Stomach (tissue), 8 donors: ENCODE measurements at regions not wholly inside any gene's neighbourhood (a gene's known extent, or its start where the extent isn't known, plus 50 kb on each side); places are given as distances from the start of the nearest gene placed in this dataset.

Source experiments
- DNase-seq, 2 donors: peaks; one replicate each; pipeline versions ENCODE4 v3.0.0 to v3.0.0-alpha.2; 2013 to 2019
- H3K27ac ChIP-seq, 5 donors: fragments of 200-600 bp in 4 of 5; sonication (generic) in 4 of 5; one replicate each; pipeline ENCODE4 v1.5.1; 2013 to 2019; ENCODE audit warnings: mild to moderate bottlenecking in 1 of 5, moderate library complexity in 1 of 5
- H3K27me3 ChIP-seq, 3 donors: fragments of 200-600 bp; sonication (generic); one replicate each; pipeline ENCODE4 v1.5.1; 2017 to 2019; ENCODE audit warnings: mixed run types in 1 of 3
- H3K36me3 ChIP-seq, 4 donors: fragments of 200-600 bp; sonication (generic); 1 replicate in 3 of 4; 2 replicates in 1 of 4; pipeline ENCODE4 v1.5.1; 2016 to 2019
- H3K4me1 ChIP-seq, 4 donors: fragments of 200-600 bp; sonication (generic); one replicate each; pipeline ENCODE4 v1.5.1; 2016 to 2019
- H3K4me3 ChIP-seq, 4 donors: fragments of 200-600 bp; sonication (generic) in 3 of 4; one replicate each; pipeline ENCODE4 v1.5.1; 2016 to 2019; ENCODE audit warnings: mild to moderate bottlenecking in 1 of 4
- H3K9me3 ChIP-seq, 4 donors: fragments of 200-600 bp; sonication (generic); one replicate each; pipeline ENCODE4 v1.5.1; 2016 to 2019
- EP300 ChIP-seq: sonication (generic); formaldehyde crosslinking; IDR thresholded peaks from one replicate; pipeline ENCODE4 v1.6.1; 2017; ENCODE audit warnings: antibody characterized with exemption
- POLR2A ChIP-seq, 4 donors: fragments of 450-650 bp; IDR thresholded peaks; one replicate each; pipeline ENCODE4 v1.6.1; 2016; ENCODE audit warnings: antibody characterized with exemption in 4 of 4, control low read depth in 2 of 4, mild to moderate bottlenecking in 1 of 4, moderate library complexity in 1 of 4
- POLR2AphosphoS5 ChIP-seq, 3 donors: sonication (generic); formaldehyde crosslinking; IDR thresholded peaks; one replicate each; pipeline ENCODE4 v1.6.1; 2016; ENCODE audit warnings: antibody characterized with exemption in 3 of 3
- WGBS, 5 donors: extraction: QIAGEN DNeasy Blood & Tissue Kit in 3 of 5; methylation state at CpG; one replicate each; pipeline versions ENCODE4 v1.1.5 to v1.1.7; 2013 to 2018; 5-methylcytosine and 5-hydroxymethylcytosine counted together
- intact Hi-C: fragments of 100-400 bp; cut with DNase I; formaldehyde crosslinking; loops from one replicate; pipeline ENCODE4 v1.15.1; 2023; ENCODE audit warnings: low total_unique reads
- TF ChIP-seq, protein P1 (sequence below), 7 experiments: fragments of 450-650 bp in 4 of 7; fragments of 200-600 bp in 3 of 7; sonication (generic) in 3 of 7; IDR thresholded peaks; one replicate each; pipeline ENCODE4 v1.5.1; 2016 to 2019; ENCODE audit warnings: antibody characterized with exemption in 7 of 7, control low read depth in 2 of 7, mild to moderate bottlenecking in 1 of 7
- donor health status: healthy with polysubstance abuse.
- donor health status: Bipolar disorder and iron deficiency.
- donor health status: healthy.

GRCh38 chrX:9317176-9317575 lies 147.7 kb upstream of the TBL1X start:
- TF ChIP-seq EP300, result no peak
- TF ChIP-seq, protein P1, sequence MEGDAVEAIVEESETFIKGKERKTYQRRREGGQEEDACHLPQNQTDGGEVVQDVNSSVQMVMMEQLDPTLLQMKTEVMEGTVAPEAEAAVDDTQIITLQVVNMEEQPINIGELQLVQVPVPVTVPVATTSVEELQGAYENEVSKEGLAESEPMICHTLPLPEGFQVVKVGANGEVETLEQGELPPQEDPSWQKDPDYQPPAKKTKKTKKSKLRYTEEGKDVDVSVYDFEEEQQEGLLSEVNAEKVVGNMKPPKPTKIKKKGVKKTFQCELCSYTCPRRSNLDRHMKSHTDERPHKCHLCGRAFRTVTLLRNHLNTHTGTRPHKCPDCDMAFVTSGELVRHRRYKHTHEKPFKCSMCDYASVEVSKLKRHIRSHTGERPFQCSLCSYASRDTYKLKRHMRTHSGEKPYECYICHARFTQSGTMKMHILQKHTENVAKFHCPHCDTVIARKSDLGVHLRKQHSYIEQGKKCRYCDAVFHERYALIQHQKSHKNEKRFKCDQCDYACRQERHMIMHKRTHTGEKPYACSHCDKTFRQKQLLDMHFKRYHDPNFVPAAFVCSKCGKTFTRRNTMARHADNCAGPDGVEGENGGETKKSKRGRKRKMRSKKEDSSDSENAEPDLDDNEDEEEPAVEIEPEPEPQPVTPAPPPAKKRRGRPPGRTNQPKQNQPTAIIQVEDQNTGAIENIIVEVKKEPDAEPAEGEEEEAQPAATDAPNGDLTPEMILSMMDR (IDR thresholded peaks at IDR 0.05), result no peak
- no peak for TF ChIP-seq POLR2AphosphoS5 (IDR thresholded peaks at IDR 0.05)
- TF ChIP-seq POLR2A (IDR thresholded peaks at IDR 0.05), result no peak
- Histone ChIP-seq H3K4me3 (no peak overlapping the region), H3K4me1 (no peaks in the 10 kb centered on the region), H3K9me3 (no peaks in the 10 kb centered on the region), H3K27ac (peak overlapping the region in 1 of 5 donors; percentile 70), H3K27me3 (no peaks in the 10 kb centered on the region), H3K36me3 (no peaks in the 10 kb centered on the region)
- intact Hi-C loops, result no loop called here
- no peak for DNase-seq
- WGBS, 5 donors, result 74 to 89% (median 76%) methylated on average over 6 to 7 of the region's 7 CpGs

DNA sequence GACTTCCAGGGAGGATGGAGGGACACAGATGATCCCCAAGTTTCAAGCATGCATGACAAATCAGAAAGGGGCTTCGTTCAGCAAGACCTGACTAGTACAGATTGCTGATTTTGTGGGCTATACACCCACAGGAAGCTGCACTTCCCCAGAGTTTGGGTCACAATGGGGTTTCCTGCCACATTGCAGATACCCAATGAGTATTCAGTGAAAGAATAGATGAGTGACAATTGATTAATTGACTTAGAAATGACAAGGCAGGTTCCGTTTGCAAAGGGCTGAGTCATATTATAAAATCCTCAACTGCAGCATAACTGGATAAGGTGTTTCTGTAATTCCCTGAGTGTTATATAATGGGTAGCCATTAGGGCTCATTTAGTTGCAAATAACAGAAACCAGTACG lies 146.6 kb upstream of the TBL1X start:
- Histone ChIP-seq H3K36me3 (no peaks in the 10 kb centered on the region), H3K9me3 (no peaks in the 10 kb centered on the region), H3K27me3 (no peaks in the 10 kb centered on the region), H3K4me3 (no peak overlapping the region), H3K27ac (no peak overlapping the region), H3K4me1 (no peaks in the 10 kb centered on the region)
- intact Hi-C loops, result no loop called here
- 44 to 54% (median 51%) methylated on average over 3 of the region's 3 CpGs for WGBS, 5 donors
- TF ChIP-seq POLR2AphosphoS5 (IDR thresholded peaks at IDR 0.05) (no peak), POLR2A (IDR thresholded peaks at IDR 0.05) (no peak), EP300 (no peak)
- TF ChIP-seq, protein P1 (IDR thresholded peaks at IDR 0.05), result no peak
- DNase-seq, result no peak

DNA sequence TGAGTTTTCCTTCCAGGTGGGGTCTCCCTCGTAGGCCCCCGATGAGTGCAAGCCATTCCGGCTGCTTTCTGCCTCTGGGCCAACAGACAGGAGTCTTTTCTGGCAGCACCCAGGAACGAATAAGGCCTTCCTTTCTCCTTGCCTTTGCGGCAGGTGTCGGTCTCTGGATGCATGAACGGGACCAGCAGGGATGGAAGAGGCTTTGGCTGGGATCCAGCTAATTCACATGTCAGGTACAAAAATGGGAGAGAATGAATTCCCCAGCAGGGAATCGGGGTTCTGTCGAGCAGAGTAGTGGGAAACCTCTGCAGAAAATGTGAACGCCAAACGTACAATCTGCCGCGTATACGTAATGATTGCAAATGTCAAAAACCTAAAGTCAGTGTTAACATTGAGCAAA lies 146.1 kb upstream of the TBL1X start:
- no peaks in the 10 kb centered on the region for H3K4me1 ChIP-seq
- H3K27me3 ChIP-seq, result no peaks in the 10 kb centered on the region
- 87 to 96% (median 95%) methylated on average over 14 of the region's 14 CpGs for WGBS, 5 donors
- H3K9me3 ChIP-seq, result no peaks in the 10 kb centered on the region
- no peak overlapping the region for H3K4me3 ChIP-seq
- no peaks in the 10 kb centered on the region for H3K36me3 ChIP-seq
- intact Hi-C loops, result no loop called here
- DNase-seq, result no peak
- no peak overlapping the region for H3K27ac ChIP-seq
- TF ChIP-seq POLR2AphosphoS5 (IDR thresholded peaks at IDR 0.05) (no peak), POLR2A (IDR thresholded peaks at IDR 0.05) (no peak)

- H3K27ac ChIP-seq, result no peak overlapping the region
- no peak for TF ChIP-seq POLR2AphosphoS5 (IDR thresholded peaks at IDR 0.05)
- no peak for TF ChIP-seq EP300
- TF ChIP-seq POLR2A (IDR thresholded peaks at IDR 0.05), result no peak
- TF ChIP-seq, protein P1 (IDR thresholded peaks at IDR 0.05), result no peak
- no peak for DNase-seq
- no peaks in the 10 kb centered on the region for H3K9me3 ChIP-seq
- intact Hi-C loops, result no loop called here
- no peaks in the 10 kb centered on the region for H3K4me1 ChIP-seq
- no peaks in the 10 kb centered on the region for H3K27me3 ChIP-seq
- no peaks in the 10 kb centered on the region for H3K36me3 ChIP-seq
- 19 to 48% (median 24%) methylated on average over 7 of the region's 7 CpGs for whole genome bisulfite sequencing, 5 donors
- no peak overlapping the region for H3K4me3 ChIP-seq
These were observed 143.9 kb upstream of the TBL1X start for GRCh38 chrX:9320940-9321339.

DNA sequence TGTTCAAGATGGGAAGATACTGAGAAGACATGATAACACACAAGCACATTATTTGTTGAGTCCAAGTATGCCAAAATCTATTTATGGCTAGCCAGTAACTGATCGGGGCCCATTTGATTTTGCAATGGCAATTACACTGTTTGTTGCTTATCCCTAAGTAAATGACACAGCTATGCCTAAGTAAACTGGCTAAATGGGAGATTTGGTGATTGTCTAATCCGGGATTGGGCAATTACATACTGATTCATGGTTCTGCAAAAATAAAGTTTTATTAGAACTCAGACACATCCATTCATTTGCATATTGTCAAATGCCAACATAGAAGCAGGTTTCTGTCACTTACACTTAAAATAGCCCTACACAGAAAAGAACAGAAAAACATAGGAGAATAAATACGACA lies 140.2 kb upstream of the TBL1X start:
- TF ChIP-seq POLR2A (IDR thresholded peaks at IDR 0.05) (no peak), POLR2AphosphoS5 (IDR thresholded peaks at IDR 0.05) (no peak), EP300 (no peak)
- TF ChIP-seq, protein P1 (IDR thresholded peaks at IDR 0.05), result no peak
- intact Hi-C loops, result no loop called here
- Histone ChIP-seq H3K4me1 (no peaks in the 10 kb centered on the region), H3K36me3 (no peaks in the 10 kb centered on the region), H3K27me3 (no peaks in the 10 kb centered on the region), H3K4me3 (no peak overlapping the region), H3K27ac (no peak overlapping the region), H3K9me3 (peaks cover 0 to 8% (median 0%) of the 10 kb centered on the region in 4 donors)
- WGBS, 5 donors, result 47 to 66% (median 63%) methylated on average over 3 of the region's 3 CpGs
- DNase-seq, result no peak
